Left renal pelvis (tissue), 4 donors: ENCODE measurements at regions not wholly inside any gene's neighbourhood (a gene's known extent, or its start where the extent isn't known, plus 50 kb on each side); places are given as distances from the start of the nearest gene placed in this dataset.
A peak's percentile ranks its signal among the peaks of the same experiment; 100 is the strongest.

Source experiments
- DNase-seq, 4 donors: peaks; one replicate each; pipeline ENCODE4 v3.0.0-alpha.2; 2013; ENCODE audit warnings: low read depth in 4 of 4, low spot score in 3 of 4

DNA sequence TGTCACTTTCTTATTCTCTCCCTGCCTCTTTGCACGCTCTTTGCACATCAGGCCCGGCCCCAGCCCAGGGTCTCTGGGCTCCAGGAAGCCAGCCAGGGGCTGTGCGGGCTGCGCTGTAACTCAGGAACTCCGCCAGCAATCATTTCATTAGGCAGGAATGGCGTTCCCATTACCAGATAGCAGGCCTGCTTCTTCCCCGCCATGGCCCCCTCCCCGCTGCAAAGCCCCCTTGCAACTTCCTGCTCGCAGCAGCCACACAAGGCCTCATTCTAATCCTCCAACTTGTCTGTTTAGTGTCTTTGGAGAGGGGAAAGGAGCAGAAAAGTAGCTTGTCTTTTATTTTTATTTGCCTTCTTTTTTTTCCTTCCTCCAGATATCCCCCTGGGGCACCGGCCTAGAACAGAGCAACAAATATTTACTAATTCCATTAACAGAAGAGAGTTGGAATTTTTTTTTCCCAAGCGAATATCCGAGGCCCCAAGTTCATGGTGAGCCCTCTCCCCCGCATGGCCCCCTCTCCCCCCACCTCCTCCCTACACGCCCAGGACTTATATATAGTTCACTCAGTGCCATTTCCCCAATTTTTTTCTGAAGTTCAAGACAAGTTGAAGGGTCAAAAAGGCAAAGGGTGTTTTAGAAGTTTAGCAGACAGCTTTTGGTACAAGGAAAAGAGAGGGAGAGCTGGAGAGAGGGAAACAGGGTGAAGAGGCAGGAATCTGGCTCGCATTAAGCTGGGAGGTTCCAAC, 329.4 kb upstream of the TBX3 start:
- peak; percentile 65 to 74 (median 67) for DNase-seq

DNA sequence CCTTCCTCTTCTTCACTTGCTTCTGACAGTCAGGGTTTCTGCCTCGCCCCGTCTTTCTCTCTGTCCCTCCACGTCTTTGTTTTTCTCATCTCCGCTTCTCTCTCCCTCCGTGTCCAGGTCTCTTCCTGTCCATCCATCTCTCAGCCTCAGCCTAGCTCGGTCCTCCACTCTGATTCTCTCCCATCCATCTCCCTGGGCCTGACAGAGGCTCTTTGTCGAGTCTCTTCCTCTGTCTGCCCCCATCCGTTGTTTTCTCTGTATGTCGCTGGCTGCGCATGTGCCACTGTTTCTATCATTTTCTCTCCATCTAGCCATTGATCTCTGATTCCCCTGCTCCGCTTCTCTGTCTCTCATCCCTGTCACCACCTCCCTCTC, 328.9 kb upstream of the TBX3 start:
- DNase-seq = no peak

DNA sequence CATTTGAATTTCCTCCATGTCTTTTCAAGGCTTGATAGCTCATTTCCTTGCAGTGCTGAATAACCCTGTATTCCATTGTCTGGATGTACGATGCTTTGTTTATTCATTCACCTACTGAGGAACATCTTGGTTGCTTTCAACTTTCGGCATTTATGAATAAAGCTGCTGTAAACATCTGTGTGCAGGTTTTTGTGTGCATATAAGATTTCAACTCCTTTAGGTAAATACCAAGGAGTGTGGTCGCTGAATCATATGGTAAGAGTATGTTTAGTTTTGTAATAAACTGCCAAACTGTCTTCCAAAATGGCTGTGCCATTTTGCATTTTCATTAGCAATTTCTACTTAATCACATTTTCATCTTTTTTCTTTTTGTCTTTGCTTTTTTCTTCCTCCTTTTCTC, 327.7 kb upstream of the TBX3 start:
- no peak for DNase-seq

DNA sequence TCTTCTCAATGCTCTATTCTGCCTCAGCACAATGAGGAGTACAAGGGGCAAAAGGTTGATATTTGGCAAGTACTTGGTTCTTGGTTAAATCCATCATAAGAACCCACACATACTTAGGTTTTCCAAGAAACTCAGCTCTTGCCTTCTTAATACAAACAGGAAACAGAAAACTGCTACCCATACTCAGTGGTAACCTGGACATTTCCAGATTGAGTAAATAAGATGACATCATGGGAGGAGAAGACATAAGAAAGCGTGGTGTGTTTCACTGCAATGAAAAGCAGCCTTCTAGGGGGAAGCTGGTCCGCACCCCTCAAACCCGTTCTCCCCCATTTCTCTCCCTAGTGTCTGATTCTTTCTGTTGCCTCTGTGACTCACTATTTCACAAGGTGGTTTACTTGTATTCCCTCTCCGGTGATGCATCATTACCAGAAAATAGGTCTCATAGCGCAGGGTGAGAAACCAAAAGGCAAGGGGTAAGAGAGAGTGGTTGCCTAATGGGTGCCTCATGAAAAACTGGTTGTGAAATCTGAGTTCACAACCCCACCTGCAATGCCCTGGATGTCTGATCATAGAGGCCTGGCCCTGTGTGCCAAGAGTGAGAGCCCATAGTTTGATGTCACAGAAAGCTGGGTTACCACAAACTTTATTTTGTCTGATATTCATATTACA, 326.5 kb upstream of the TBX3 start:
- DNase-seq = no peak

DNA sequence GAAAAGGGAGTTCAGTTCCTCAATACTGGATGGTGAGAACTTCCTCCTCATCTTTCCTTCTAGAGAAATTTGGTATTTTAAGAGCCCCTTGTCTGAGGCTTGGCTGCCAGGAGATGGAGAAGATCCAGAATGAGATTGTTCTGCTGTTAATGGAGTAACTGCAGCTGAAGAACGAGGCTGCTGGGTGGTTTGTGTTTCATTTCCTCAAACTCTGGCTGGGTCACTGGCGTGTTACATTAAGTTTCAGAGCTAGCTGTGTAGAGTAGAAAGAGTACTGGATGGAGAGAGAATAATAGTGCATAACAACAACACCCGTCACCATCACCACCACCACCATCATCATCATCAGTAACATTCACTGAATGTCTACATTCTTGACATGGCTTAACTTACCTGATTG, 325.0 kb upstream of the TBX3 start:
- no peak for DNase-seq

DNA sequence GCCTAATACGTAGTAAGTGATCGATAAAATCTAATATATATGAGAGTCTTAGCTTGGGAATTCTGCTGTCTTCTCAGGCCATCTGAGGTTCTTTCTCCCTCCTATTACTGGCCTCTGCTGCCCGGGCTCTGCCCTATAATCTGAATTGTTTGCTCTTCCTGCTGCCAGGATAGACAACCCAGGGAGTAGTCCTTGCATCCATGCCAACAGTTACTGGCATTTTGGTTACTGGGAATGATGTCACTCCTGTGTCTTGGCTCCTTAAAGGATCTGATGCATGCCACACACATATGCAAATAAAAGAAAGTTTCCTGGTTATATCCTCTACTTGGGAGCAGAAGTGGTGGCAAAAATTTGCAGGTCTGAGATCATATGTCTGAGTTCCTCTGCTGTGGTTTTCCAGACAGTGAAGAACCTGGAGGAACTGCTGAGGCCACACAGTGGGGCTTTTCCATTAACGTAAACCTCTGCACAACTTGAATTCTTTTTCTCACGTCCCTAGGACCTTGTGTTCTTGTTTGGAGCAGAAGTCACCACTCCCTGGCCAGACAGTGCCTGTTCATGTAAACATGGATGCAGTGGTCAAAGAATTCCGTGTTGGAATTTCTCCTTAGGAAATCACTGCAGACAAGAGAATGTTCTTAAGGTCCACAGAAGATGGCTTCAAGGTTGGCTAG, 320.6 kb upstream of the TBX3 start:
- DNase-seq = no peak

DNA sequence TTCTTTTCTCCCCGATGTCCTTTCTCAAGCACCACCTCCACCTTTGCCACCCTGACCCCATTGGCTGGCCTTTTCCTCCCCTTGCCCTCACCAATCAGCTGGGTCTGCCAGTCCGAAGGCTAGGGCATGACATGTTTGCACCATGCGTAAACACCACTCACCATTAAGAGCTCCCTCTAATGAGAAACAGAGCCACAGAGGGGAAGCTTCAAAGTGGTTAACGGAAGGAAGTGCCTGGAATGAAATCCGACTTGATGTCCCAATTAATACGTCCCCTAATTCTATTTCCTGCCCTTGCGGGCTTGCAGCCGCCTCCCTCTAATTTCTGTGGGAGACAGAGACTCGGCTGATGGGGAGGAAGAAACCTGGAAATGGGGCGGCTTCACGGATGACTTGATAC, 318.5 kb upstream of the TBX3 start:
- no peak for DNase-seq

DNA sequence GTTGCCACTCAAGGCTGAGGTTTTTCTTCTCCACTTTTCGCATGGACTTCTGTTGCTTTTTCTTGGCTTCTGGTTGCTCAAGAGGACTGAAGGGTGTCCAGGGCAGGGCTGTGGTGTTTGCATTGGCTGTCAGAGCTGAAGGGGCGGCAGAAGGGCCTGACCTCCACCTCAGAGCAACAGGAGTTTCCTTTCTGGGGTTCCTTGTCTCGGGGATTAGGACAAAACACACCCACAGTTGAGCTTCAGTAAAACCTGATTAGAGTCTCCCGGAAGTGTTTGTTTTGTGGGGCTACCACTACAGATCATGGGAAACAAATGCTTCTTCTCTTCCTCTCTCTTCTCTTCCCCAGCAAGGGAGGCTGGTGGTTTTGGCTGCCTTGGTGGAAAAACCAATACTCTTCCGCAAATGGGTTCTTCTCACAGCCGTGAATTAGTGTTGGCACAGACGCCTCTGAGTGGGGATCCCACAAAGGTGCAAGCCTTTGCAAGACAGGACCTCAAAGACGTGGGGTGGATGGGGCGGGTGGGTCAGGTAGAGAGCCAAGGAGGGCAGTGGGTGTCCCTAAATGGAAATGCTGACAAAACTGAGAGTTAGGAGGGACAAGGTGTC, 317.7 kb upstream of the TBX3 start:
- no peak for DNase-seq

DNA sequence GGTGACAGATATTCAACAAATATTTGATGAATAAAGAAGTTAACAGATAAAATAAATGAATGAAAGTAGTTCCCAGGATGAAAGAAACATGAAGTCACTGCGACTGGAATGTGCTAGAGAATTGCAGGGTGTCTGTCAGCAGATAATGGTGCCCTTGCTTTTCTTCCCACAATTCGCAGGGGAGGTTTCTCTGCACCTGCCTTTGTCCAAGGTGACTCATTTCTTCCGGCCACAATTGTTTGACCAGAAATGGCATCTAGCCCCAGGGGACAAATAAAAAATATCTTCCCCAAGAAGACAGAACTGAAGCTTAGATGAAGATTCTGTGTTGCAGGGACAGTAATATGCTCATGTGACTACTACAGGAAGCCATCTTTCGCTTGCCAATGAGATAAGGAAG, 316.1 kb upstream of the TBX3 start:
- no peak for DNase-seq

DNA sequence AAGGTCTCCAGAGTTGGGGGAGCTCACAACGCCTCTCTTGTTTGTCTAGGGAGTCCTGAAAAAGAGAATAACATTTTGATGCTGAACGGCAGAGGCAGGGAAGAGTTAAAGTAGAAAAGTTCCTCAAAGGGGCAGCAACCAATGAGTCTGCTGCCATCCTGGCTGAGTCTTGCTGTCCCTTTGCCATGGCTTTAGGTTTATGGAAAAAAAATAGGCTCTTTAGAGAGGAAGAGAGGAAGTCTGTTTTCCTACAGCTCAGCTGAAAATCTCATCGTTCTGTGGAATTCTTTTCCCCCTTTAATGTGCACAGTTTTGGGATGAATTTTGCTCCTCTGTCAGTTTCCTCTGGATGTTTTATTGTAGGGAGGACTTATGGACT, 314.8 kb upstream of the TBX3 start:
- DNase-seq = no peak

DNA sequence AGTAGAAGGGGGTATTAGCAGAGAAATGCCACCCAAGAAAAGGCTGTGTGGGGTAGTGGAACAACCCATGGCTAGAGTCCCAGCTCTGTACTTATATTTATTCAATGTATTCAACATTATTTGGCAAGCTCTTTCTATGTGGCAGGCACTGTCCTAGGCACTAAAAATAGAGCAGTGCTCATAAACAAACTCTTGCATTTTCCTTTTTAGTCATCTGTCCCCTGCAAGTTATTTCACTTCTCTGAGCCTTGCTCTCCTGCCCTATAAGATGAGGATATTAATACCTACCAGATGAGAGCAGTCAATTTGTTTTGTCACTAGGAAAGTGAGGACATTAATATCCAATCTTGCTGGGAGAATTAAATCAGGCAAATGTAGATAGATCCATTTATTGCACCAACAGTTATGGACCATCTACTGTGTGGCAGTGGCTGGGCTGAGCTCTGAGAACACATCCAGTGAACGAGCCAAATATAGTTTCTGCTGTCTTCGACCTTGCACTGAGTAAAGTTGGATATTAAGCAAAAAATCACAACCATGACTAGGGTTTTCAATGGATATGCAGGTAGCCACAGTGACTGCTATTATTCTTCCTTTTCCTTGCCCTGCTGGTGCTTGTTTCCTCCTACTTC, 314.3 kb upstream of the TBX3 start:
- DNase-seq = no peak

DNA sequence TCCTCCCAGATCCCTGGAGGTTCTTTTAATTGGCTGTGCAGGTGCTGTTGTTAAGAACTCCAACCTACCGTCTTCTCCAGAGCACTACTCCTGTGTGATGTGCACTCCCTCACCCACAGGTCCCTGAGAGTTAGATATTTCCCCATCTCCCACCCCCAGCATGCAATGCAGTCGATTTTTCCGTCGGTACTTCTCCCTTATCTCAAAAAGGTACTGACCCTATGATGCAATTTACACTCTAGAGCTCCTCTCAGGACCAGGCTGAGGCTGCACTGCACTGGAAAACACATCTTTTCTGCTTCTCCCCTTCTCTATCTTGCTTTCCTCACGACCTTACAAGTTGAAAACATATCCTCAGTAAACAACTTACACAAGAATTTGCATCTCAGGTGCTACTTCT, 312.4 kb upstream of the TBX3 start:
- DNase-seq = no peak

DNA sequence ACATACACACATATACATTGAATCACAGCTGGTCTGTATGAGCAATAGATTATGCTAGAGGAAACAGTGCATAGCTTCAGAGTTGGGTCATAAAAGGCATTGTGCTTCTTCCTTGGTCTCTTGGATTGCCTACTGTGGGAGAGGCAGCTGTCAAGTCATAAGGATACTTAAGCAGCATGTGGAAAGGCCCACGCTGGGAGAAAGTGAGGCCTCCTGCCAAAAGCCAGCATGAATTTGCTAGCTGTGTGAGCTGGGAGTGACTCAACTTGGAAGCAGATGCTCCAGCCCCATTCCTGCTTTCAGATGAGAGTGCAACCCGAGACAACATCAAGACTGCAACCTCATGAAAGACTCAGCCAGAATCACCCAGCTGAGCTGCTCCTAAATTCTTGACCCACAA, 311.9 kb upstream of the TBX3 start:
- DNase-seq = no peak

DNA sequence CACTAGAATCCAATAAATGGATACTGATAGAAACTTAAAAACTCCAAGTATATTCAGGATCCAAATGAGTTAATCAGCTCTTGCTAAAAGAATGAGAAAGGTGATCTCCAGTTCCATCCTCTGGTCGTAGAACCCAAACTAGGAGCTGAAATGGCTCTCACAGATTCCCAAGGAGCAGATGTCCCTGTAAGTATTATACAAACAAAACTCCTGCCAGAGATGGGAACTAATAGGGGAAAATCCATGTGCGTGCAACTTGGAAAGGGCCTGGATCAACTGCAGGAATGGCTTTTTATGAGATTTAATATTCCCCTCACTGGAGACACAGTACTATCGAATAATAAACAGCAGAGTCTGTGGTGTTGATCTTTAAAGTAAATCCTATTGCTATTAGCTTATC, 309.2 kb upstream of the TBX3 start:
- no peak for DNase-seq

DNA sequence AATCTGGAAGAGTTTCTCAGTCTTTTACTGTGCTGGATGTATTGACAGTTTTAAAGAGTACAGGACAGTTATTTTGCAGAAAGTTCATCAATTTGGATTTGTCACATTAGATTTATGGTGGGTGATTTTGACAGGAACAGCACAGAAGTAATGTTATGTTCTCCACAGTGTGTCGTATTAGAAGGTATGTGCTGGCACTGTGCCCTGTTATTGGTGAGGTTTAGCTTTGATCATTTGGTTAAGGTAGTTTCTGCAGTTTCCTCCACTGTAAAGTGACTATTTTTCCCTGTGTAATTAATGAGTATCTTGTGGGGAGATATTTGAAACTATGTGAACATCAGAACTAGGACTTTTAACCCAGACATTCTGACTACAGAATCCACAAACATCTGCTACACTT, 308.5 kb upstream of the TBX3 start:
- DNase-seq = no peak

DNA sequence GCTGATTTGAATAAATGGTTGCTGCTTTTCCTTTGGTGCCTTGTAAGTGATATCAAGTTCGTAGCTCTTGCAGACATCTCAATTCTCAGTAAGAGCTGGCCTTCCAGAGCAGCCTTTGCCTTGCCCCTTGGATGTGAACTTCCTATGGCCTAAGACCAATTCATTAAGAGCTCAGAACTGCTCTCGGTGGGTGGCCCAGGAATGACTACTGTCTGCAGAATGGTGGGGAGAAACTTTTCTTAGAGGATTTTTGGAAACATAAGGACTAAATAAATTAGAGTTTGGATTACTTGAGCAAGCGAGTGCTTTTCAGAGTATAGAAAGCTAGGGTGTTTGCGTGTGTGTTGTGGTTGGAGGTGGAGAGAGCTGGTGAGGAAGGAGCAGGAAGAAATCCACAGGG, 306.4 kb upstream of the TBX3 start:
- no peak for DNase-seq

DNA sequence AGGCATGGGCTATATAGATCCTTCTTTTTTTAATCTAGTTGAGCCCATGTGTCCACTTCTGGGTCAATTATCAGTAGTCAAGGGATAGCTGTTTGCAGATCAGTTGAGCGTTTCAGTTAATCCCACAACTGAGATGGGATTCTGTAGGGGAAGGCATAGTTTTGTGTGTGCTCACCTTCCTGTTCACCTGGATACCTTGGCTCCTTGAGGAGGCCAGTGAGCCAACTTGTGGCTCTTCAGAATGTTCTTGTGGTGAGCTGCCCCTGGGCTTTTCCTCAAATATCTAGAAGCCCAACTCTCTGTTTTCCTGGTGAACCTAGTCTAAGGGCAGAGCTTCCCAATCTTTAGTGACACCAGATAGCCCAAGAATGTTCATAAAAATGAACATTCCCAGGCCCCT, 302.9 kb upstream of the TBX3 start:
- DNase-seq = no peak

DNA sequence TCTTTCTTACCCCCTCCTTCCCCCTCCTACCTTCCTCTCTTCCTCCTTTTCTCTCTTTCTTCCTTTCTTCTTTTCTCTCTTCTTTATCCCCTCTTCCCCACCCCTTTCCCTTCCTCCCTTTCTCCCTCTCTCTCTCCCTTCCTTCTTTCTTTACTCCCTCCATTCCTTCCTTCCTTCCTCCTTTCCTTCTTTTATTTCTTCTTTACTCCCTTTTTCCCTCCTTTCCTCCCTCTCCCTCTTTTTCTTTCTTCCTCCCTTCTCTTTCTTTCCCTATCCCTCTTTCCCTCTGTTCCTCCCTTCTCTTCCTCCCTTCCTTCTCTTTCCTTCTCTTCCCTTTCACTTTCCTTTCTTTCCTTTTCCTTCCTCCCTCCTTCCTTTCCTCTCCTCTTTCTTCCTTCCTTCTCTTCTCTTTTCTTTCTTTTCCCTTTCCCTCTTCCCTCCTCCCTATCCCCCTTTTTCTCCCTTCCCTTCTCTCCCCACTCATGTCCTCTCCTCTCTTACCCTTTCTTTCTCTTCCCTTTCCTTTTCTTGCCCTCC, 302.3 kb upstream of the TBX3 start:
- DNase-seq = no peak

DNA sequence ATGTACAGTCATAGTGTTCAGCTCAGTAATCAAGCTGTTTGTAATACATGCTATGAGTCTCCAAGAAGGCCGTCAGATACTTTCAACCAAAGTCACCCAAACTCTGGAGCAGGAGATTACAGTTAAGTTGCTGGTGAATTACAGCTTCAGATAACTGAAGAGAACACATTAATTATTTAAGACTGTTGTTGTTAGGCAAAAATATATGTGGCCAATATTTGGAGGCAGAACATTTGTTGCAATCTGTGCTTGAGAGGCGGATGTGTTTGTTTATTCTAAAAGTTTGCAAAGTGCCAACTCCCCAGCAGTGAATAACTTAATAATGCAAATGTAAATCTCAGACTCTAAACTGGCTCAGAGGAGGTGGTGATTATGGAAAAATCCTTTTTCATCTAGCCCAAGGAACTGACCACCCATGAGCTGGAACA, 300.7 kb upstream of the TBX3 start:
- no peak for DNase-seq

DNA sequence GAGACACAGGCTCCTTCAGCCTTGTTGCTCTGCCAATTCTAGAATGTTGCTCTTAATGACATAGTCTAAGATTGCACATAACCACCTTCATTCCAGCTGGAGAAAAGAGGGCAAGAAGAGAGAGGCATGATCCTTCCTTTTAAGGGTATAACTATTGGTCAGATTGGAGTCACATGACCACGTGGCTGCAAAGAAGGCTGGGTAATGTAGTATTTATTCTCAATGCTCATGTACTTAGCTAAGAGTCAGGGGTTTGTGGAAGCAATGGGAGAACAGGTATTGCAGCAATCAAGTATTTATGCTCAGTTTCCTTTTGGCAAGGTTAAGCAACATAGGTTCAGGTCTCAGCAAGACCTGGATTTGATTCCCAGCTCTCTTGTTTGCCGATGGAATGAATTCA, 298.8 kb upstream of the TBX3 start:
- DNase-seq = no peak

DNA sequence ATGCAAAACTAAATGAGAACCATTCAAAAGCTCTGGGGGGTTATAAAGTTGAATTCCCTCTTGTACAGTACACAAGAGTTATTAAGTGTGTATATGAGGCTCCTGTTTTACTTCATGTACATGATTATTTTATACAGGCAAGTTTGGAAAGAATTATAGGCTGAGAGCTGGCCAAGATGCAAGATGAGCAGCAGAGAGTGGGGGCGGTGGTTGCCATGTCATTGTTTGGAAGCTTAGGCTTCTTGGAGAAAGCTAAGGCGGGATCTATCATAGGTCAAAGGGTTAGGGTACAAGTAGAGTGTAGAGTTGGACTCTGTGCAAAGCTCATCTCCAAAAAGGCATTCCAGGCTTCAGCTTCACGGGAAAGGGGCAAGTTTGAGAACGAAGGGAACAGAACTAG, 297.1 kb upstream of the TBX3 start:
- DNase-seq = no peak
